ENCODE measurements at regions not wholly inside any gene's neighbourhood (a gene's known extent, or its start where the extent isn't known, plus 50 kb on each side); places are given as distances from the start of the nearest gene placed in this dataset.

- TF ChIP-seq, protein P1, sequence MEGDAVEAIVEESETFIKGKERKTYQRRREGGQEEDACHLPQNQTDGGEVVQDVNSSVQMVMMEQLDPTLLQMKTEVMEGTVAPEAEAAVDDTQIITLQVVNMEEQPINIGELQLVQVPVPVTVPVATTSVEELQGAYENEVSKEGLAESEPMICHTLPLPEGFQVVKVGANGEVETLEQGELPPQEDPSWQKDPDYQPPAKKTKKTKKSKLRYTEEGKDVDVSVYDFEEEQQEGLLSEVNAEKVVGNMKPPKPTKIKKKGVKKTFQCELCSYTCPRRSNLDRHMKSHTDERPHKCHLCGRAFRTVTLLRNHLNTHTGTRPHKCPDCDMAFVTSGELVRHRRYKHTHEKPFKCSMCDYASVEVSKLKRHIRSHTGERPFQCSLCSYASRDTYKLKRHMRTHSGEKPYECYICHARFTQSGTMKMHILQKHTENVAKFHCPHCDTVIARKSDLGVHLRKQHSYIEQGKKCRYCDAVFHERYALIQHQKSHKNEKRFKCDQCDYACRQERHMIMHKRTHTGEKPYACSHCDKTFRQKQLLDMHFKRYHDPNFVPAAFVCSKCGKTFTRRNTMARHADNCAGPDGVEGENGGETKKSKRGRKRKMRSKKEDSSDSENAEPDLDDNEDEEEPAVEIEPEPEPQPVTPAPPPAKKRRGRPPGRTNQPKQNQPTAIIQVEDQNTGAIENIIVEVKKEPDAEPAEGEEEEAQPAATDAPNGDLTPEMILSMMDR (conservative IDR thresholded peaks at IDR 0.05; ENCODE audit: low read length) = no peak
- TF ChIP-seq EZH2phosphoT487 (IDR thresholded peaks at IDR 0.05; ENCODE audit: borderline replicate concordance) = no peak
Observed at GRCh38 chr4:67286724-67287123, 258.6 kb downstream of the CENPC start.
